ENCODE measurements at regions not wholly inside any gene's neighbourhood (a gene's known extent, or its start where the extent isn't known, plus 50 kb on each side); places are given as distances from the start of the nearest gene placed in this dataset.

DNA sequence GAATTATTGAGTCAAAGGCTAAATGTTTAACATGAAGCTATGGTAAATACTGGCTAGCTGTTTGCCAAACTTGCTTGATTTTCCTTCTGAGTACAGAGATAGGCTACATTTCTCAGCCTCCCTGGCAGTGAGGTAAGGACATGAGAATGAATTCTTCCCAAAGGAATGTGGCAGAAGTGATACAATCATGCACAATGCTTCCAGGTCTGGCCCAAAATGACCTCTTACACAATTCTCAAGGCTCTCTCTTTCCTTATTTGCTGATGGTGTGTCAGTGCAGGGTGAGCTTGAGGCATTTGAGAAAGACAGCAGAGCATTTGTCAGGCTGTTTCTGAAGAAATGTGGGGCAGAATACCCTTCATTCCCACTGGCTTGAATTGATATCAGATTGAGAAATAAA lies 95.6 kb upstream of the NABP1 start:
- TF ChIP-seq, protein P1, sequence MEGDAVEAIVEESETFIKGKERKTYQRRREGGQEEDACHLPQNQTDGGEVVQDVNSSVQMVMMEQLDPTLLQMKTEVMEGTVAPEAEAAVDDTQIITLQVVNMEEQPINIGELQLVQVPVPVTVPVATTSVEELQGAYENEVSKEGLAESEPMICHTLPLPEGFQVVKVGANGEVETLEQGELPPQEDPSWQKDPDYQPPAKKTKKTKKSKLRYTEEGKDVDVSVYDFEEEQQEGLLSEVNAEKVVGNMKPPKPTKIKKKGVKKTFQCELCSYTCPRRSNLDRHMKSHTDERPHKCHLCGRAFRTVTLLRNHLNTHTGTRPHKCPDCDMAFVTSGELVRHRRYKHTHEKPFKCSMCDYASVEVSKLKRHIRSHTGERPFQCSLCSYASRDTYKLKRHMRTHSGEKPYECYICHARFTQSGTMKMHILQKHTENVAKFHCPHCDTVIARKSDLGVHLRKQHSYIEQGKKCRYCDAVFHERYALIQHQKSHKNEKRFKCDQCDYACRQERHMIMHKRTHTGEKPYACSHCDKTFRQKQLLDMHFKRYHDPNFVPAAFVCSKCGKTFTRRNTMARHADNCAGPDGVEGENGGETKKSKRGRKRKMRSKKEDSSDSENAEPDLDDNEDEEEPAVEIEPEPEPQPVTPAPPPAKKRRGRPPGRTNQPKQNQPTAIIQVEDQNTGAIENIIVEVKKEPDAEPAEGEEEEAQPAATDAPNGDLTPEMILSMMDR (conservative IDR thresholded peaks at IDR 0.05 in 1 of 2, IDR thresholded peaks at IDR 0.05 in 1 of 2; ENCODE audit: extremely low read depth in 1 of 2, insufficient read depth in 1 of 2, low read depth in 1 of 2, low read length in 2 of 2), result no peak
- no peak for TF ChIP-seq EZH2 (IDR thresholded peaks at IDR 0.05; ENCODE audit: borderline replicate concordance, low read length)
